A549 (cell line): ENCODE measurements at regions not wholly inside any gene's neighbourhood (a gene's known extent, or its start where the extent isn't known, plus 50 kb on each side); places are given as distances from the start of the nearest gene placed in this dataset.
A peak's percentile ranks its signal among the peaks of the same experiment; 100 is the strongest.

ENCODE experiments used
- ATAC-seq, 2 experiments: fragments of 200-7000 bp in 1 of 2; fragments of >200 bp in 1 of 2; cut with Nextera tagmentation in 1 of 2; cut with Tn5 transposase in 1 of 2; 3 replicates each; pipeline versions ENCODE4 v1.8.0 to v1.9.1; 2018 to 2020; ENCODE audit warnings: mild to moderate bottlenecking in 1 of 2, moderate library complexity in 1 of 2
- CTCF ChIA-PET: fragments of 300-600 bp; sonication (Branson Sonifier 250); formaldehyde crosslinking; extraction: SDS; loops from one replicate; lab custom pipeline; 2021; ENCODE audit warnings: antibody characterized with exemption, inconsistent platforms; lab: Yijun Ruan, JAX
- POLR2A ChIA-PET: fragments of 350-600 bp; formaldehyde crosslinking; extraction: SDS; loops from one replicate; lab custom pipeline; 2021; ENCODE audit warnings: antibody characterized with exemption, inconsistent platforms; lab: Yijun Ruan, JAX
- DNase-seq, 2 experiments: peaks; one replicate each; pipeline versions ENCODE4 v3.0.0 to v3.0.0-alpha.2; 2011 to 2016; ENCODE audit warnings: low read depth in 1 of 2, low spot score in 1 of 2
- FAIRE-seq: peaks from 2 replicates; lab custom pipeline; 2011; peaks lifted over from hg19 to GRCh38; lab: Jason Lieb, UNC
- H3K27ac ChIP-seq, 2 experiments: fragments of >200 bp; sonication (Bioruptor Twin); formaldehyde crosslinking; 3 replicates each; pipeline ENCODE4 v1.5.1; 2016 to 2017
- H3K4me1 ChIP-seq: fragments of >200 bp; sonication (Bioruptor Twin); formaldehyde crosslinking; 3 replicates; pipeline ENCODE4 v1.6.1; 2016
- H3K4me2 ChIP-seq: fragments of >200 bp; sonication (Bioruptor Twin); formaldehyde crosslinking; 3 replicates; pipeline ENCODE4 v1.6.1; 2016
- H3K4me3 ChIP-seq: fragments of >200 bp; sonication (Bioruptor Twin); formaldehyde crosslinking; 3 replicates; pipeline ENCODE4 v1.5.1; 2016
- H3K9me3 ChIP-seq: fragments of >200 bp; sonication (Bioruptor Twin); formaldehyde crosslinking; 3 replicates; pipeline ENCODE4 v1.6.1; 2016
- CBX2 ChIP-seq: fragments of 200-600 bp; sonication (generic); IDR thresholded peaks from 2 replicates; pipeline ENCODE4 v1.6.1; 2016; ENCODE audit warnings: low read depth, mild to moderate bottlenecking, borderline replicate concordance
- CHD4 ChIP-seq: fragments of 200-600 bp; sonication (generic); IDR thresholded peaks from 2 replicates; pipeline ENCODE4 v1.6.1; 2016; ENCODE audit warnings: antibody characterized with exemption, mild to moderate bottlenecking, borderline replicate concordance
- EHF ChIP-seq: fragments of 250-450 bp; sonication (Bioruptor Pico); IDR thresholded peaks from 2 replicates; pipeline ENCODE4 v1.5.0; 2020; ENCODE audit warnings: mild to moderate bottlenecking
- EHMT2 ChIP-seq: fragments of 200-600 bp; sonication (generic); IDR thresholded peaks from 2 replicates; pipeline ENCODE4 v1.6.1; 2016; ENCODE audit warnings: antibody characterized with exemption, low read depth, mild to moderate bottlenecking, moderate library complexity
- EP300 ChIP-seq, 2 experiments: fragments of >200 bp; sonication (Bioruptor Twin); formaldehyde crosslinking; IDR thresholded peaks; 2 replicates in 1 of 2; 3 replicates in 1 of 2; pipeline ENCODE4 v1.6.1; 2016 to 2017
- FOSL2 ChIP-seq, 2 experiments: fragments of 450-650 bp in 1 of 2; fragments of >200 bp in 1 of 2; sonication (Bioruptor Twin) in 1 of 2; formaldehyde crosslinking; IDR thresholded peaks; 2 replicates each; pipeline versions ENCODE4 v1.5.0 to v1.6.1; 2016 to 2020; ENCODE audit warnings: mild to moderate bottlenecking in 1 of 2, moderate library complexity in 1 of 2
- HOXA7 ChIP-seq: fragments of 250-450 bp; sonication (Bioruptor Pico); IDR thresholded peaks from 2 replicates; pipeline ENCODE4 v1.5.0; 2020; ENCODE audit warnings: mild to moderate bottlenecking, moderate library complexity
- HOXB13 ChIP-seq: fragments of 250-450 bp; sonication (Bioruptor Pico); IDR thresholded peaks from 2 replicates; pipeline ENCODE4 v1.5.0; 2020; ENCODE audit warnings: low read depth, mild to moderate bottlenecking, moderate library complexity
- JUNB ChIP-seq: fragments of >200 bp; sonication (Bioruptor Twin); formaldehyde crosslinking; IDR thresholded peaks from 2 replicates; pipeline ENCODE4 v1.6.1; 2016
- KDM1A ChIP-seq: fragments of 200-600 bp; sonication (generic); IDR thresholded peaks from 2 replicates; pipeline ENCODE4 v1.6.1; 2016; ENCODE audit warnings: low read depth, mild to moderate bottlenecking
- KDM5A ChIP-seq: fragments of 200-600 bp; sonication (generic); IDR thresholded peaks from 2 replicates; pipeline ENCODE4 v1.6.1; 2016; ENCODE audit warnings: antibody characterized with exemption, mild to moderate bottlenecking
- MYC ChIP-seq: IDR thresholded peaks from 2 replicates; pipeline ENCODE4 v1.6.1; 2012; ENCODE audit warnings: mild to moderate bottlenecking, inconsistent platforms, low read length, improper control_type of control experiment, borderline replicate concordance
- POLR2A ChIP-seq: IDR thresholded peaks from 2 replicates; pipeline ENCODE4 v1.6.1; 2012; ENCODE audit warnings: mild to moderate bottlenecking, low read length
- SMC3 ChIP-seq: fragments of >200 bp; sonication (Bioruptor Twin); formaldehyde crosslinking; IDR thresholded peaks from 3 replicates; pipeline ENCODE4 v1.6.1; 2018; ENCODE audit warnings: inconsistent platforms
- WGBS: methylation state at CpG from one replicate; pipeline ENCODE4 v1.1.6; 2017; ENCODE audit errors: missing lambda C conversion rate; 5-methylcytosine and 5-hydroxymethylcytosine counted together
- TF ChIP-seq, protein P1 (sequence below): IDR thresholded peaks from 2 replicates; pipeline ENCODE4 v1.6.1; 2012
- TF ChIP-seq, protein P2 (sequence below): fragments of >200 bp; sonication (Bioruptor Twin); formaldehyde crosslinking; IDR thresholded peaks from 3 replicates; pipeline ENCODE4 v1.5.1; 2016
- TF ChIP-seq, protein P3 (sequence below): fragments of >200 bp; sonication (Bioruptor Twin); formaldehyde crosslinking; IDR thresholded peaks from 2 replicates; pipeline ENCODE4 v1.6.1; 2016
- TF ChIP-seq, protein P4 (sequence below): fragments of 250-450 bp; sonication (Bioruptor Pico); IDR thresholded peaks from 2 replicates; pipeline ENCODE4 v1.5.0; 2020; ENCODE audit warnings: low read depth, mild to moderate bottlenecking, moderate library complexity
- TF ChIP-seq, protein P5 (sequence below): fragments of >200 bp; sonication (Bioruptor Twin); formaldehyde crosslinking; IDR thresholded peaks from 3 replicates; pipeline ENCODE4 v1.6.1; 2016
- TF ChIP-seq, protein P6 (sequence below): fragments of 250-450 bp; sonication (Bioruptor Pico); IDR thresholded peaks from 2 replicates; pipeline ENCODE4 v1.5.0; 2021; ENCODE audit warnings: mild to moderate bottlenecking, moderate library complexity, borderline replicate concordance

DNA sequence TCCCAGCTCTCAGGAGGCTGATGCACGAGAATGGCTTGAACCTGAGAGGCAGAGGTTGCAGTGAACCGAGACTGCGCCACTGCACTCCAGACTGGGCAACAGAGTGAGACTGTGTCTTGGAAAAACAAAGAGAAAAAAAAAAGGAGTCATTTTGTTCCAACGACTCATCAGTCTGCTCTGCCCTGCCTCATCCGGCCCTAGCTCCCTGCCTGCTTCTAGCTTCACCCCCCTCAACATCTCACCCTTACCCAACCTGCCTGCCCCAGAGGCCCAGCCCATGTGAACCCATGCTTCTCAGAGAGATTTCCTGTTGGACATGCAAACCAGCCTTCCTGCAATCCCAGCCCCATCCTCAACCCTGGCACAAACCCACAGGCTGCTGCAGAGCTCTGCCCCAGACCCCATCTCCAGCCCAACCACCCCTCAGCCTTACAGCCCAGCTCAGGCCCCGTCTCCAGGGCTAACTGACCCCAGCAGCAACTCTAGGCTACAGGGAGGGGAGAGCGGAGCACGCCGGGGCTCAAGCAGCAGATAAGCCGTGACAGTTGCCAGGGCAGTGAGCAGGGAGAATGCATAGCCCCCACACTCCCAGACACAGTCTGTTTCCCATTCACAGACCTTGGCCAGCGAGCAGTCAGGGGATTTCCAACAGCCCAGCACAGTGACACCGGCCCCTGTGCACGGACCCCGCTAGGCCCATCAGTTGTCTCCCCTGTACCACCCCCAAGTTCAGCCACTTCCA is 86.0 kb upstream of the KCTD7 start:
- DNase-seq = no peak
- Histone ChIP-seq H3K4me3 (no peak overlapping the region), H3K9me3 (no peaks in the 10 kb centered on the region), H3K4me1 (no peaks in the 10 kb centered on the region), H3K27ac (peak overlapping the region in 1 of 2 experiments; percentile 40; a peak in 1 of 6 replicates), H3K4me2 (no peak overlapping the region)
- WGBS = 87% methylated on average over 14 of the region's 14 CpGs
- no peak for TF ChIP-seq EHF
- TF ChIP-seq JUNB = no peak
- ChIA-PET CTCF (no interaction called here), POLR2A (no interaction called here)
- ATAC-seq = peak; percentile 68; a peak in 5 of 6 replicates
- FAIRE-seq = no peak

DNA sequence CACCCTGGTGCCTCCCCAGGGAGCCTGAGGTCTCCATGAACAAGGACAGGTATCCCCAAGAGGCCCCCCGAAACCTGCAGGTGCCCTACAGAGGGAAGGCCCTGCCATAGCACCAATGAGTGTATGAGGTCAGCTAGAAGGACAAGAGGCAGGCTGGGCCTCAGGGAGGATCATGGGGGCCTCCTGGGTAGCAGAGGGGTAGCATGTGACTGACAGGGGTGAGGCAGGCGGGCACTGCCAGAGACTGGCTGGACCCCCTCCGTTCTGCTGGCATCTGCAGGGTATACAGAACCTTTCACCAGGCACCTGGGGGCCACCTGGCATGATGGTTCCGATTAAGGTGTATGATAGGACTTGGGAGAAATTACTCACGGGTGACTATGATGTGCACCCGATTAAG is 79.2 kb upstream of the KCTD7 start:
- ATAC-seq (no peak), FAIRE-seq (no peak), DNase-seq (no peak)
- ChIA-PET CTCF (interaction anchor here (0.7 kb wide), 1 partner anchor 117 kb away, joined by 3 read pairs; no protein-coding TSS in a partner anchor), POLR2A (no interaction called here)
- Histone ChIP-seq H3K27ac (no peak overlapping the region), H3K4me3 (no peak overlapping the region), H3K9me3 (no peaks in the 10 kb centered on the region), H3K4me2 (no peak overlapping the region), H3K4me1 (no peaks in the 10 kb centered on the region)
- TF ChIP-seq KDM1A (no peak), EP300 (IDR thresholded peaks at IDR 0.05) (no peak), CBX2 (no peak), EHMT2 (no peak), KDM5A (no peak), POLR2A (no peak), CHD4 (no peak), EHF (no peak), JUNB (no peak), MYC (no peak), HOXB13 (CRISPR knock-in tag) (no peak), HOXA7 (no peak), FOSL2 (IDR thresholded peaks at IDR 0.05) (no peak), FOSL2 (CRISPR knock-in tag; IDR thresholded peaks at IDR 0.05) (no peak), SMC3 (no peak)
- TF ChIP-seq, protein P1, sequence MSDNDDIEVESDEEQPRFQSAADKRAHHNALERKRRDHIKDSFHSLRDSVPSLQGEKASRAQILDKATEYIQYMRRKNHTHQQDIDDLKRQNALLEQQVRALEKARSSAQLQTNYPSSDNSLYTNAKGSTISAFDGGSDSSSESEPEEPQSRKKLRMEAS = no peak
- TF ChIP-seq, protein P2, sequence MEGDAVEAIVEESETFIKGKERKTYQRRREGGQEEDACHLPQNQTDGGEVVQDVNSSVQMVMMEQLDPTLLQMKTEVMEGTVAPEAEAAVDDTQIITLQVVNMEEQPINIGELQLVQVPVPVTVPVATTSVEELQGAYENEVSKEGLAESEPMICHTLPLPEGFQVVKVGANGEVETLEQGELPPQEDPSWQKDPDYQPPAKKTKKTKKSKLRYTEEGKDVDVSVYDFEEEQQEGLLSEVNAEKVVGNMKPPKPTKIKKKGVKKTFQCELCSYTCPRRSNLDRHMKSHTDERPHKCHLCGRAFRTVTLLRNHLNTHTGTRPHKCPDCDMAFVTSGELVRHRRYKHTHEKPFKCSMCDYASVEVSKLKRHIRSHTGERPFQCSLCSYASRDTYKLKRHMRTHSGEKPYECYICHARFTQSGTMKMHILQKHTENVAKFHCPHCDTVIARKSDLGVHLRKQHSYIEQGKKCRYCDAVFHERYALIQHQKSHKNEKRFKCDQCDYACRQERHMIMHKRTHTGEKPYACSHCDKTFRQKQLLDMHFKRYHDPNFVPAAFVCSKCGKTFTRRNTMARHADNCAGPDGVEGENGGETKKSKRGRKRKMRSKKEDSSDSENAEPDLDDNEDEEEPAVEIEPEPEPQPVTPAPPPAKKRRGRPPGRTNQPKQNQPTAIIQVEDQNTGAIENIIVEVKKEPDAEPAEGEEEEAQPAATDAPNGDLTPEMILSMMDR = no peak
- TF ChIP-seq, protein P3, sequence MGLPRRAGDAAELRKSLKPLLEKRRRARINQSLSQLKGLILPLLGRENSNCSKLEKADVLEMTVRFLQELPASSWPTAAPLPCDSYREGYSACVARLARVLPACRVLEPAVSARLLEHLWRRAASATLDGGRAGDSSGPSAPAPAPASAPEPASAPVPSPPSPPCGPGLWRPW = no peak
- TF ChIP-seq, protein P4, sequence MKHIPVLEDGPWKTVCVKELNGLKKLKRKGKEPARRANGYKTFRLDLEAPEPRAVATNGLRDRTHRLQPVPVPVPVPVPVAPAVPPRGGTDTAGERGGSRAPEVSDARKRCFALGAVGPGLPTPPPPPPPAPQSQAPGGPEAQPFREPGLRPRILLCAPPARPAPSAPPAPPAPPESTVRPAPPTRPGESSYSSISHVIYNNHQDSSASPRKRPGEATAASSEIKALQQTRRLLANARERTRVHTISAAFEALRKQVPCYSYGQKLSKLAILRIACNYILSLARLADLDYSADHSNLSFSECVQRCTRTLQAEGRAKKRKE (CRISPR knock-in tag) = no peak
- TF ChIP-seq, protein P5, sequence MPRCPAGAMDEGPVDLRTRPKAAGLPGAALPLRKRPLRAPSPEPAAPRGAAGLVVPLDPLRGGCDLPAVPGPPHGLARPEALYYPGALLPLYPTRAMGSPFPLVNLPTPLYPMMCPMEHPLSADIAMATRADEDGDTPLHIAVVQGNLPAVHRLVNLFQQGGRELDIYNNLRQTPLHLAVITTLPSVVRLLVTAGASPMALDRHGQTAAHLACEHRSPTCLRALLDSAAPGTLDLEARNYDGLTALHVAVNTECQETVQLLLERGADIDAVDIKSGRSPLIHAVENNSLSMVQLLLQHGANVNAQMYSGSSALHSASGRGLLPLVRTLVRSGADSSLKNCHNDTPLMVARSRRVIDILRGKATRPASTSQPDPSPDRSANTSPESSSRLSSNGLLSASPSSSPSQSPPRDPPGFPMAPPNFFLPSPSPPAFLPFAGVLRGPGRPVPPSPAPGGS = no peak
- TF ChIP-seq, protein P6, sequence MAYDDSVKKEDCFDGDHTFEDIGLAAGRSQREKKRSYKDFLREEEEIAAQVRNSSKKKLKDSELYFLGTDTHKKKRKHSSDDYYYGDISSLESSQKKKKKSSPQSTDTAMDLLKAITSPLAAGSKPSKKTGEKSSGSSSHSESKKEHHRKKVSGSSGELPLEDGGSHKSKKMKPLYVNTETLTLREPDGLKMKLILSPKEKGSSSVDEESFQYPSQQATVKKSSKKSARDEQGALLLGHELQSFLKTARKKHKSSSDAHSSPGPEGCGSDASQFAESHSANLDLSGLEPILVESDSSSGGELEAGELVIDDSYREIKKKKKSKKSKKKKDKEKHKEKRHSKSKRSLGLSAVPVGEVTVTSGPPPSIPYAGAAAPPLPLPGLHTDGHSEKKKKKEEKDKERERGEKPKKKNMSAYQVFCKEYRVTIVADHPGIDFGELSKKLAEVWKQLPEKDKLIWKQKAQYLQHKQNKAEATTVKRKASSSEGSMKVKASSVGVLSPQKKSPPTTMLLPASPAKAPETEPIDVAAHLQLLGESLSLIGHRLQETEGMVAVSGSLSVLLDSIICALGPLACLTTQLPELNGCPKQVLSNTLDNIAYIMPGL (CRISPR knock-in tag) = no peak
- 92% methylated on average over 6 of the region's 6 CpGs for WGBS
